ENCODE measurements at regions not wholly inside any gene's neighbourhood (a gene's known extent, or its start where the extent isn't known, plus 50 kb on each side); places are given as distances from the start of the nearest gene placed in this dataset.

GRCh38 chr18:30568333-30568732 lies 474.2 kb downstream of the DSC3 start:
- H3K9me3 ChIP-seq = no peaks in the 10 kb centered on the region
- ATAC-seq (no peak), DNase-seq (no peak)
- H3K36me3 ChIP-seq = no peaks in the 10 kb centered on the region
- intact Hi-C loops (cut with DNase I) = no loop called here
- H3K27me3 ChIP-seq (ENCODE audit: low read depth) = no peaks in the 10 kb centered on the region
- no peak overlapping the region for H3K27ac ChIP-seq
- no peak for TF ChIP-seq CTCF (IDR thresholded peaks at IDR 0.05)
- H3K4me3 ChIP-seq = no peak overlapping the region
- no peaks in the 10 kb centered on the region for H3K4me1 ChIP-seq

GRCh38 chr18:30566877-30567276 lies 475.7 kb downstream of the DSC3 start:
- intact Hi-C loops (cut with DNase I) = no loop called here
- no peaks in the 10 kb centered on the region for H3K4me1 ChIP-seq
- no peak for TF ChIP-seq CTCF (IDR thresholded peaks at IDR 0.05)

GRCh38 chr18:30562231-30562630 lies 480.3 kb downstream of the DSC3 start:
- no peaks in the 10 kb centered on the region for H3K36me3 ChIP-seq
- ATAC-seq = no peak
- H3K27me3 ChIP-seq (ENCODE audit: low read depth) = no peaks in the 10 kb centered on the region
- H3K4me1 ChIP-seq = no peaks in the 10 kb centered on the region
- no peak overlapping the region for H3K27ac ChIP-seq
- DNase-seq = no peak
- no peak overlapping the region for H3K4me3 ChIP-seq
- H3K9me3 ChIP-seq = no peaks in the 10 kb centered on the region
- intact Hi-C loops (cut with DNase I) = no loop called here
- no peak for TF ChIP-seq CTCF (IDR thresholded peaks at IDR 0.05)

More at GRCh38 chr18:30566877-30567276, 475.7 kb downstream of the DSC3 start:
- ATAC-seq = no peak
- DNase-seq = no peak
- Histone ChIP-seq H3K9me3 (no peaks in the 10 kb centered on the region), H3K36me3 (no peaks in the 10 kb centered on the region), H3K27me3 (ENCODE audit: low read depth) (no peaks in the 10 kb centered on the region), H3K27ac (no peak overlapping the region), H3K4me3 (no peak overlapping the region)

- H3K9me3 ChIP-seq = no peaks in the 10 kb centered on the region
- no peak for TF ChIP-seq CTCF (IDR thresholded peaks at IDR 0.05)
- H3K4me3 ChIP-seq = no peak overlapping the region
- no peak for DNase-seq
- no peak for ATAC-seq
- no peaks in the 10 kb centered on the region for H3K27me3 ChIP-seq (ENCODE audit: low read depth)
- no peaks in the 10 kb centered on the region for H3K36me3 ChIP-seq
- no peaks in the 10 kb centered on the region for H3K4me1 ChIP-seq
- H3K27ac ChIP-seq = no peak overlapping the region
- intact Hi-C loops (cut with DNase I) = no loop called here
These were observed 486.4 kb downstream of the DSC3 start for GRCh38 chr18:30556112-30556511.

GRCh38 chr18:30545393-30545792 lies 497.1 kb downstream of the DSC3 start:
- no peak overlapping the region for H3K4me3 ChIP-seq
- no peaks in the 10 kb centered on the region for H3K9me3 ChIP-seq
- DNase-seq (no peak), ATAC-seq (no peak)
- no peaks in the 10 kb centered on the region for H3K27me3 ChIP-seq (ENCODE audit: low read depth)
- intact Hi-C loops (cut with DNase I) = no loop called here
- no peak for TF ChIP-seq CTCF (IDR thresholded peaks at IDR 0.05)
- H3K4me1 ChIP-seq = no peaks in the 10 kb centered on the region
- no peaks in the 10 kb centered on the region for H3K36me3 ChIP-seq
- H3K27ac ChIP-seq = no peak overlapping the region

- H3K9me3 ChIP-seq = no peaks in the 10 kb centered on the region
- H3K36me3 ChIP-seq = no peaks in the 10 kb centered on the region
- intact Hi-C loops (cut with DNase I) = no loop called here
- no peak overlapping the region for H3K4me3 ChIP-seq
- TF ChIP-seq CTCF (IDR thresholded peaks at IDR 0.05) = no peak
- no peak for ATAC-seq
- no peak overlapping the region for H3K27ac ChIP-seq
- H3K4me1 ChIP-seq = no peaks in the 10 kb centered on the region
- H3K27me3 ChIP-seq (ENCODE audit: low read depth) = no peaks in the 10 kb centered on the region
- no peak for DNase-seq
These were observed 498.4 kb downstream of the DSC3 start for GRCh38 chr18:30544141-30544540.

Data from lower lobe of right lung (tissue), 2 donors.